HG02798 (cell line): ENCODE measurements at regions not wholly inside any gene's neighbourhood (a gene's known extent, or its start where the extent isn't known, plus 50 kb on each side); places are given as distances from the start of the nearest gene placed in this dataset.

Experiments
- ATAC-seq: cut with Tn5 transposase; IDR thresholded peaks from one replicate; pipeline ENCODE4 v1.9.1; 2021; ENCODE audit warnings: mild to moderate bottlenecking; ENCODE audit not compliant: unreplicated experiment, poor library complexity

DNA sequence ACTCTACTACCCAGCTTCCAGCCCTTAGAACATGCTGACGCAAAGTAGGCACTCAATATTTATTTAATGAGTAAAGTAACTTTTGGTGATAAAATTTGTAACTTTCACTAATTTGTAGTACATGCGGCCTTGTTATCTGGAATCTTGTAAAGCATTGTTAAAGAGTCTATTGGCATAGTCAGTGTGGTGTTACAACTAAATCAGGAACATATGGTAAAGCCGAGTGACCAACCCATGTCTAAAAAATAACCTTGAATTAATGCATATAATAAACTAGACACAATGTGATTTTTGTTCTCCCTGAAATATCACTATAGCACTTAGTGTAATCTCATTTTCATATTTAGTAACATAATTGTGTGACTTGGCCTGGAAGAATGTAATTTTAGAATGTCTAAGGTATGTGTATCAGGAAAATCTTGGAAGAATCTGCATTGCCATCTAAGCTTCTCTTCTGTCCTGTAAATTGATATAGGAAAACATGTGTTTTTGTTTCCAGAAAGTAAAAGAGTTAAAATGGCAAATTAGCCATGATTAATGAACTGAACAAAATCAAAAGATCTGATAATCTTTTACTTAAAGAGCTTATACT lies 256.7 kb upstream of the GNAI1 start:
- no peak for ATAC-seq

DNA sequence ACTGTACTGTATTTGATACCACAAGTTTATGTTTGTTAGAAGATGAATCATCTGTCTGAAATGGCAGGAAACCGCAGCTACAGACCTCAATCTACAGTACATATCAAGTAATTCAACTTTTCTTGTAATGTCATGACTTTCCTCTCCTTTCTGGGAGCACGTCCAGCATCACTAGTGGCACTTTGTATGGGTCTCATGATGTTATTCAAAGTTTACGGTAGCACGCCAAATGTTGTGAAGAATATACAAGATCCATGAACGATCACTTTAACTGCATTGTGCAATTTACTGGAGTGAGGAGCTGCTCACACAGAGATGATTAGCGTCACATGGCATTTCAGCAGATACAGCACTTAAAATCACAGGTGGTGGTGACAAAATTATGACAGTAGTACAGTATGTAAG lies 257.8 kb upstream of the GNAI1 start:
- no peak for ATAC-seq

DNA sequence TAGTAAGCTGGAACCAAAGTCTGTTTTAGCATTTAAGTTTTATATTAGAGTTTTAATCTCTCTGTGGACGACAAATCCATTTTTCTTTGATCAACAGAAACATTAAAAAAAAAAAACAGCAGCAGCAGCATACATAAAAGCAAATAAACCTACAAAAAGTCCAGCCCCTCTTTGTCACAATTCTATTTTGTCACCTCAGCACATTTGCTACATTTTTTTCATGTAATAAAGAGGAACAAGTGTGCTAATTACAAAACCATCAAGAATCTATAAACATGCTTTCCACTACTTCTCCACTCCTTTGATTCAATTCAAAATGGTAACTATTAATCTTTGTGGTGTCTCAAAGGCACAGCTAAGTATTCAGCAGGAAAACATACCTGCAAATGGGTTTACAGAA lies 259.8 kb upstream of the GNAI1 start:
- ATAC-seq, result no peak

DNA sequence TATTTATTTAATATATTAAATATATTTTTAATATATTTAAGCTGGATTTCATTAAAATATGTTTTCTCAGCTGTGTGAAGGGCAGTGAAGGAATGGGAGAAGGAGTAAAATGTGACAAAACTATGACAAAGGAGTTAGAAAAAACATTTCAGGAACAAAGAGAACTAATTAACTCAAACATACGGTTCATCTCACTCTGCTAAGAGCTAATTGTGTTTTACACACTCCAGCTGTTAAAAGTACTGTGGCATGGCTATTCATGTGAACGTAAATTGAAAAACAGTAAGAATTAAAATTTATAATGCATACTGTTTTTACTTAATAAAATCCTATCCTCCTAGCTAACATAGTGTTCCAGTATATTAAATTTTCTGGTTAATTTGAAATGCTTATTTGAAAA lies 262.5 kb upstream of the GNAI1 start:
- no peak for ATAC-seq

DNA sequence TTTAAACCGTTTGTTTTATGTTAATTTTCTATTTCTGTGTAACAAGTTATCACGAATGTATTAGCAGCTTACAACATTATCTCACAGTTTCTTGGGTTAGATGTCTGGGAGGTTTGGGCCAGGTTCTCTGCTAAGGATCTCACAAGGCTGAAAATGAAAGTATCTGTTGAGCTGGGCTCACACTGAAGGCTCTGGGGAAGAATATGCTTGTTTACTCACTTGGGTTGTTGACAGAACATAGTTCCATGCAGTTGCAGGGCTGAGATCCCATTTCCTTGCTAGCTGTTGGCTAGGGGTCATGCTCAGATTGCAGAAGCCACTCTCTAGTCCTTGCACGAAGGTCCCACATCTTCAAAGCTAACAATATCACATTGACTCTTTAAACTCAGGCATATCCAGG lies 266.6 kb upstream of the GNAI1 start:
- ATAC-seq, result no peak

DNA sequence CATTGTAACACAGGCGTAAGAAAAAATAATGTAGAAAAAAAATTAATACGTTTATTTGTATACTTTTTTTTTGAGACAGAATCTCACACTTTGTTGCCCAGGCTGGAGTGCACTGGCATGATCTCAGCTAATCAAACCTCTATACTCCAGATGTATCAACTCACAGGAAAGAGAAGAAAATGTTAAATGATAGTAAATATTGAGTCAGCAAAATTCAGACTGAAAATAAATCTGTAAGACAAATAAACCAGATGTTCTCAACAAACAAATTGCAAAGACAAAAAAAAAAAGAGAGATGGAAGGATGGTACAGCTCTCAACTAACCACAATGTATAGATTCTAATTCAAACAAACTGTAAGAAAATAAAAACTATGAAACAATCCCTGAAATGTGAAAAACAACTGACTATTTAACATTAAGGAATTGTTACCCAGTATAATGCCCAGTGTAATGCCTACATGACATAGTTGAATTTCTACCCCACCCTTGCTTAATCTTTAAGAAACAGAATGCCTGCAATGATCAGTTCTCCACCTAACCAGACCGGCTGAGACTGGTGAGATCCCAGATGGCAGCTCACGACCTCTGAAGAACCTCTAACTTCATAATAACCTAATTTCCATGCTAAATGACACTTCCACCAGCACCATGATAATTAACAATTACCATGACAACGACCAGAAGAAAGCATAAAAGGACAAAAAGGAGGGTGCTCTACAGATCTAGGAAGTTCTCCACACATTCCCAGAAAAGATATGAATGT lies 272.0 kb upstream of the GNAI1 start:
- ATAC-seq, result no peak

DNA sequence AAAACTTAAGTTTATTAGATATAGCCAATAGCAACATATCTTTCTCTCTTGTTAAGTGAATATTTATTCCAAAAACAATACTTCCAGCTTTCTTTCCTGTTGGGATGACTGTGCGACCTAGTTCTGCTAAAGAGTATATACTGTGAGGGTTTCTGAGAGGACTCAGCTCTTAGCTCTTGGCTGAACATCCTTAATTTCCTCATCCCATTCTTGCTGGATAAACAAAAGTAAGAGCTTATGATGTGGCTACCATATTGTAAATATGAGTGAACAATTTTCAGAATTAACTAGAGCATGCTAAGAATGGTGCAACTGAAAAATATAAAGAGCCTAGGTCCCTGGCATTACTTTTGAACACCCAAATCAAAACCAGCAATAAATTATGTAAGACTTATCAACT lies 279.5 kb upstream of the GNAI1 start:
- ATAC-seq, result no peak

DNA sequence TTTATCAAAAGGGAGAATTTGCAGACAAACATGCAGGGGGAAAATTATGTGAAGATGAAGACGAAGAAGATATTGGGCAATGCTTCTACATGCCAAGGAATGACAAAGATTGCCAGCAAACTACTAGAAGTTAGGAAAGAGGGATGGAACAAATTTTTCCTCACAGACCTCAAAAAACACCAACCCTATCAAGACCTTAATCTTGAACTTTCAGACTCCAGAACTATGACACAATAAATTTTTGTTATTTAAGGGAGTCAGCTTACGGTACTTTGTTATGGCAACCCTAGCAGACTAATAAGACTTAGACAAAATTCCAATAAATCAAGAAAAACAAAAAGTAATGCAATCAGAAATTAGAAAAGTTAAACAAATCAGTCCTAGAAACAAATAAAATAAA lies 280.0 kb upstream of the GNAI1 start:
- no peak for ATAC-seq

DNA sequence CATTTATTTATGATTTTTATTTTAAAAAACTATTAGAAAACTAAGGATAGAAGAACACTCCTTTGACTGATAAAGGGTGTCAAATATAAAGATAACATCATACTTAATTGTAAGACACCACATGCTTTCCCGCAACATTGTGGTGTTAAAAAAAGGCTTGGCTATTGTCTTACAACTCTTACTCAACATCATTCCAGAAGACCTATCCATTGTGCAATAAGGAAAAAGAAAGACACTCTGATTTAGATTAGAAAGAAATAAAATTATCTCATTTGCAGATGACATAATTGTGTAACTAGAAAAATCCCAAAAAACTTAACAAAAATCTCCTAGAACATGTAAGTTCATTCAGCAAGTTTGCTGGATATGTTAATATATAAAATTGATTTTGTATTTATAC lies 296.7 kb upstream of the GNAI1 start:
- ATAC-seq, result no peak

DNA sequence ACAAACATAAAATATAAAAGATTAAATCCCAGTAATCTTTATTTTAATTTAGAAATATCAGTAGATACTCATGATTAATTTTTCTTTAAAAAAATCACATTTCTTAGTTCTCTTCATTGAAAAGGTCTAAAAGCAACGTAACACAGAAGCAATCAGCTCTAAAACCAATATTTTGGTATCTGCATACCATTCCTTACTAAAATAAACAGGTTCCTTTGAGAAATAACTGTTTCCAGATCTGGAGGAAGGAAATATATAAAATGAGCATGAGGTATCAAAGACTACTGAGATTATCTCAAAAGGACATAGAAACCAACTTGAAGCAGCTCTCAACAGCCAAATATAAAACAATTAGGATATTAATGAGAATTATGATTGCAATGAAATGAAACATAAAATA lies 301.0 kb upstream of the GNAI1 start:
- ATAC-seq, result no peak

DNA sequence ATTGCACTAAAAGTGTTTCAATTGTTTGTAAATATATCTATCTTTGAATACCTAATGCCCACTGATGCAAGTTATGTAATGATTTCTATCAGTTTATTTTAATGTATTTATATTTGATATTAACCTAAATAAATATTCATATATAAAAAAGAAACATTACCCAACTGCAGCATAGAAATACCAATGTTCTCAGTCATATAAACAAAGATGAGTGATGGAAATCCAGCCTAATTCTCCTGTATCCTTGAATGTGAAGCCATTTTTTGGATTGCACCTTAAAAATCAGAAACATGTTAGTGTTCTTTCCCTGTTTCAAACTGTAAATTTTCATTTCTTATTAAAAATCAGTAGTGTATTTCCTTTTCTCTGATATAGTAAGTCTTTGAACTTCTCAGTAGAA lies 305.8 kb upstream of the GNAI1 start:
- no peak for ATAC-seq

DNA sequence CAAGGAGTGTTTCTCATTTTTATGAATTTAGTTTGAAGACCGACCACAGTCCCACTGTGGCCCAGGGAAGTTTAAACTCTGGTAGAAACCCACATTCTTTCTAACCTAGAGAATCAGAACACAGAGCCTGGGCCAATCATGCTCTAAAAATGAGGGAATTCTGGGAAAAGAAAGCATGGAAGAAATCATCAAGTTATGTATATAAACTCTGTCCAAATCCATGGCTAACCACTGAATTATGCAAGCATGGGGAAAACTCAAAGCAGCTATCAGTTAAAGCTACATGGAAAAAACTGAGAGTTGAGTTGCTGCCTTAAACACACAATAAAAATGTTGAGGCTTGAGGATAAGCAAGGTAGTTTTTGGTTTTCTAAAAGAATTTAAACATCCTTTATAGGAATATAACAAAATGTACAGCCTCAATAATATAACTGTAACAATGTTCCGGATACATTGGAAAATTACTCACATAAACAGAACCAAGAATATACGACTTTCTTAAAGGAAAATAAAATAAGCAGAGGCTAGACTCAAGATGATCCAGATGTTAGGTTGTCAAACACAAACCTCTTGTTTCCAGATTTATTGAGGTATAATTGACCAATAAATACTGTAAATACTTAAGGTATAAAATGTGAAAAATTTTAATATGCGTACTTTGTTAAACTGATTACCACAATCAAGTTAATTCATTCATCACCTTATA lies 311.2 kb upstream of the GNAI1 start:
- ATAC-seq, result no peak

DNA sequence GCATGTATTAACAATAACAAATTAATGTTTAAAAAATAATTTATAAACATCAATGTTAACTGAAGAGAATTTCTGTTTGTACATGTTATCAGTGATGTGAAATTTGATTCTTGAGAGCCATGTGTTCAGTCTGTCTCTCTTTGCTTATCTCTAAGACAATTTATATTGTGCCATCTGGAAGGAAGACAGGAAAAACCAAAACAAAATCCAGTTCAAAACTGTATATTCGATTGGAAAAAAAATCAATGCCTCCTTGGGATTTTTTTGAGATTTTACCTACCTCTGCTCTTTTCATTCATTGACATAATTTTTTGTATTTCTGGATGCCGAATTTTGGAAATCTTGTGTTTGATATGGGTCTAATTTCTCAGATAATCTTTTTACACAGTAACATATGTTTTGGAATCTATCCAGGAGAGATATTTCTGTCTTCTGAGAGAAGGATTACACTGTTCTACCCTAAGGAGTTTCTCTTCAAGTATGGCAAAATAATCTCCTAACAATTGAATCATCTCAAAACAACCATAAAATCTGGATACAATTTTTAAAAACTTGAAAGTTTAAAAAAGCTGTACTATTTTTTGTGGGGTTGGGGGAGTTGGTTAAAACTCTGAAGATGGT lies 311.9 kb upstream of the GNAI1 start:
- no peak for ATAC-seq

DNA sequence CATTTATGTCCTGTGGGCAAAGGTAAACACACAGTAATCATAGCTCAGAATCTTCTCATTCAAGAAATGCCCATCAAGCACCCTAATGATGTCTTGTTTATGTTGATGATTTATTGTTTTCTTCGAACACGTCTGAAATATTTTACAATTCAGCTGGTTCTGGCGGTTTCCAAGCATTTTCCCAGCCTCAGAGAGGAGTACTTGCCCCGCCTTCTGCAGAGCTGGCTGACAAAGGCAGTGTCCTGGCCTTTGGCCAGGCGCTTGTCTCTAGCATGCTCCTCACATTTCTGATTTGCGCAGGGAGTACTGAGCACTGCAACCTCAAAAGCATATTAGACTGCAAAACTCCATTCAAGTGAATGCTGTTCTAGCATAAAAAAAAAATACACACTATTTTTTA lies 314.2 kb upstream of the GNAI1 start:
- ATAC-seq, result no peak

DNA sequence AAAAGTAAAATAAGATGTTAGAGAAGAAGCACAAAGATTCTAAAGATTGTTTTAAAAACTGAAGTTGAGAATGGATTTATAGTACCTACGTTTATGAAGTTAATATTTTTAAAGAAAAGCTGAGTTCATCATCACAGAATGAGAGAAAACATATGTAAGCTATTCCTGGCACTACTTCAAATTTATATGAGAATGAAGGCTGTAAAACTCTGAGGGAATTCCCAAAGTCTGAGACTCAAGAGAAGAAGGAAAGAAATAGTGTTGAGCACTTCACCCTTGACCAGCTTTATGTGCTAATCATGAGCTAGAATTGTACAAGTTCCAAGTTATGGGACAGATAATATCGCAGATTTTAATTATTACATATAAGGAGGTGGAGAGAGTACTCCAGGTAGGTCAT lies 323.7 kb upstream of the GNAI1 start:
- ATAC-seq, result no peak

DNA sequence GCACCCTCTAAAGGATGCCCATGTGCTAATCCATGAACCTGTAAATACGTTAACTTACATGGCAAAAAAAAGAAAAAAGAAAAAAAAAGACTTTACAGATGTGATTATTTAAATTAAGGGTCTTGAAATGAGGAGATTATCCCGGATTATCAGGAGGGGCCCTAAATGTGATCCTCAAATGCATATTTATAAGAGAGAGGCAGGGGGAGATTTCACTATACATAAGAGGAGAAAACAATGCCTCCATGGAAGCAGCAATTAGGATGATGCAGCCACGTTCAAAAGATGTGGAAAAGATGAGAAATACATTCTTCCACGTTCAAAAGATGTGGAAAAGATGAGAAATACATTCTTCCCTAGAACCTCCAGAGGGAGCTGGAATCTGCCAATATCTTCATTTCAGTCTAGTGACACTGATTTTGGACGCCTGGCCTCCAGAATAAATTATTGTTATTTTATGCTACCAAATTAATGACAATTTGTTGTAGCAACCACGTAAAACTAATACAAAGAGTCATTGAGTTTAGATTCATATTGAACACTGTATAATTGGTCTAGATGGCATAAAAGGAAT lies 328.4 kb upstream of the GNAI1 start:
- no peak for ATAC-seq

DNA sequence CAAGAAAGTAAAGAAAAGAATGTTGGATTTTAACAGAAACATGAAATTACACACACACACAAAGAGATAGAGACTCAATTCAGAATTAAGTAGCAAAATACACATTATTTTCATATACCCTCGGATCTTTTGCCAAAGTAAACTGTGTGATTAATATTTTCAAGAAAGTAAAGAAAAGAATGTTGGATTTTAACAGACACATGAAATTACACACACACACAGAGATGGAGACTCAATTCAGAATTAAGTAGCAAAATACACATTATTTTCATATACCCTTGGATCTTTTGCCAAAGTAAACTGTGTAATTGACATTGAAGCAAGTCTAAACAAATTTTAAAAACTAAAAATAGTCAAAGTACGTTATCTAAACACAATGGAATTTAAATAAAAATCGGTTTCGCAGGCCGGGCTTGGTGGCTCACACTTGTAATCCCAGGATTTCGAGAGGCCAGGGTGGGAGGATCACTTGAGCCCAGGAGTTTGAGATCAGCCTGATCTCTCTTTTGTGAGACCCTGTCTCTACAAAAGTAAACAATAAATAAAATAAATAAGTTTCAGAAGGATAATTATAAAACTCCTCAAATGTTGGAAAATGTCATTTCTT lies 337.3 kb upstream of the MAGI2 start:
- no peak for ATAC-seq

DNA sequence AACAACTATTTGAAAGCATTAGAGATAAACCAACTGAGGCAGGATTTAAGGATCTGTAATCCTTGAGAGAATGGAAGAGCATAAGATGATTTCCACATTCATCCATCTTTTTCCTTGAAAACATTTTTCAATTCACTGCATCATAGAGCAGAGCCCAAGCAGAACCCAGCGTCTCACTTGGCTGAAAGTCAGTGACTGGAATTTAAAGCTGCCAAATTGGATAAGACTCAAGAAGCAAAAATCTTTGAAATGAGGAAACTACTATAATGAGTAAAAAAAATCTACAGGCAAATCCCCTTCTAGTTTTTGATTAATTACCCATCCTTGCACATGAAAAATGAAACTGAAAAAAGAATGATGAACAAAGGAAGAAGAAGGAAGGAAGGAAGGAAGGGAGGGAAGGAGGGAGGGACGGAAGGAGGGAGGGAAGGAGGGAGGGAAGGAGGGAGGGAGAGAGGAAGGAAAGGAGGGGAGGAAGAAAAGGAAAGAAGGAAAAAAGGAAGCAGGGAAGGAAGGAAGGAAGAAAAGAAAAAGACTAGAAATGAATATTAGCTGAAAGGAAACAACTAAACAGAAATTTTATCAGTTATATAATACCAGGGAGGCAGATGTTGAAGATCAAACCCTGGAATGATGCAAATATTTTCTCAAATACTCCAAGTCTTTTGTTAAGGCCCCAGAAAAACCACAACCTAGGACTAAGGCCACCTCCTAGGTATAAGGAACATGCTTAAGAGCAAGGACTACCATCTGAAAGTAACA lies 336.3 kb upstream of the MAGI2 start:
- no peak for ATAC-seq

DNA sequence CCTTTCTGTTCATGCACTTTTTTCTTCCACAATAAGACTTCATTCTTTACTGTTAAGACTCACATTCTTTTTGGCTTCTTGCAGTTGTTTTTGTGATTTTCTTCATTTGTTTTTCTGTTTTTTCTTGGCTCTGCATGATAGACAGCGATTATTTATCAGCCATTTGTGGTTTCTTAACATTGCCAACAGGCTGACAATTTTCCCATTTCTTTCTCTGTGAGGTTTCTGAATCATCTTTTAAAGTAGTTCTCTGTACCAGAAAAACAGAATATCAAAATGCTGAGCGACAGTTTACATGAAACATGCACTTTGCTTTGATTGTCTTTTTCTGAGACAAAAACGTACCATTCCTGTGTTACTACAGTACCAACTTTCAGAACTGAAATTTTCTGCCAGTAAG lies 334.2 kb upstream of the MAGI2 start:
- no peak for ATAC-seq

DNA sequence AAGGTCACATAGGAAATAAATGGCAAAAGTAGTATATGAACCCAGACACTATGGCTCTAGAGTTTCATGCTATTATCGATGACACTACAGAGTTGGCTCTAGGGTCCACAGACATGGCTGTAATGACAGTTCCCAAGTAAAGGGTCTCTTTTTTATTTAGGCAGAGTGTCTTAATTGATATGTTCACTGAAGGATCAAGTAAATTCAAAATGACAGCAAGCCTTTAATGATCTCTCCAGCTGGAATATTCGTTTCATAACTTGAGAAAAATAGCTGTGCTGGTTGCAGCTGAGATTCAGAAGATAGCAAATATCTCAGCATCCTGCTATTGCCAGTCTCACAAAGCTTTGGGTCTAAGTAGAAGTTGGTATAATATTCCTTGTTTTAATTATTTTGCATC lies 333.6 kb upstream of the MAGI2 start:
- no peak for ATAC-seq
